ENCODE measurements at regions not wholly inside any gene's neighbourhood (a gene's known extent, or its start where the extent isn't known, plus 50 kb on each side); places are given as distances from the start of the nearest gene placed in this dataset.

DNA sequence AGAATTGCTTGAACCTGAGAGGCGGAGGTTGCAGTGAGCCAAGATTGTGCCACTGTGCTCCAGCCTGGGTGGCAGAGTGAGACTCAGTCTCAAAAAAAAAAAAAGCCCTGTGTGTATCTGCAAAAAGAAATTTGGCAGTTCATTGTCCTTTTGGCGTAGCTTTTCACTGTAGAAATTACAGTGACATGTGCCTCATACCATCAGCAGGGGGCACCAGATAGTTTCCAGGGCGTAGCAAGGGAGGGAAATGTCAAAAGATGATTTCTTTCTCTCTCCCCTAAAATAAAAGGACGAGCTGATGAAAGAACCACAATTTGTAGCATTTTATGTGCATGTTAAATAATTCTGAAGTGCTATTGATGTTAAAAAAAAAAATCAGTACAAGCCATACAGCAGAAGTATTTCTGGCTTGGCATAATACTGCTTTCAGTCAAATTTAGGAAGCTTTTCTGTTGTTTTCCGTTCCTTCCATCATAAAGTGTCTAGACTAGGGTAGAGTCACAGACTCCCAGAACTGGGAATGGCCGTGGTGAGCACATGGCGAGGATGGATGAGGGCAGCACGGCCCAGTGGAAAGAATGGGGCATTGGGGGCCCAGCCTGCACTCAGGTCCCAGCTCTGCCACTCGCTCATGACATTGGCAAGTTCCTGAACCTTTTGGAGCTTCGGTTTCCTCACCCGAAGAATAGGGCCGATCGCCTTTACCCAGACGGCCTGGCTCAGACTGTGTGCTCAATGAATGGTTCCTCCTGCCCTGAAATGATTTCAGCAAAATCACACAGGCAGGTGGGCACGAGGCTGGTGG lies 59.8 kb upstream of the RPH3AL start:
- H4K91ac ChIP-seq (ENCODE audit: insufficient read length, low read depth, low read length), result no peak overlapping the region
- no peaks in the 10 kb centered on the region for H4K20me1 ChIP-seq (ENCODE audit: control insufficient read depth, insufficient read depth, insufficient read length)
- no peaks in the 10 kb centered on the region for H3K9me3 ChIP-seq (ENCODE audit: control insufficient read depth, low read depth, low read length)
- no peaks in the 10 kb centered on the region for H3K23me2 ChIP-seq (ENCODE audit: insufficient read length, low read depth, low read length, poor library complexity, severe bottlenecking)
- H3K27me3 Mint-ChIP-seq (ENCODE audit: low read depth), result peaks cover 10% of the 10 kb centered on the region
- H3K14ac ChIP-seq (ENCODE audit: insufficient read depth, low read length), result no peak overlapping the region
- no peaks in the 10 kb centered on the region for H3K79me1 ChIP-seq (ENCODE audit: insufficient read depth, low read depth, low read length, poor library complexity, severe bottlenecking)
- no peak overlapping the region; the same call in 1 of the 2 replicates for H2BK15ac ChIP-seq (ENCODE audit: low read depth, low read length)
- H3K18ac ChIP-seq (ENCODE audit: insufficient read length, low read depth, low read length), result no peak overlapping the region
- no peaks in the 10 kb centered on the region for H3K4me1 ChIP-seq (ENCODE audit: insufficient read depth, low read length)
- H3K36me3 Mint-ChIP-seq (ENCODE audit: insufficient read depth in 1 of 3, low read depth in 3 of 3), result peaks cover 0 to 3% (median 0%) of the 10 kb centered on the region in 3 experiments; a peak in 3 of 7 replicates
- H3K79me2 ChIP-seq (ENCODE audit: insufficient read depth, low read length), result no peaks in the 10 kb centered on the region
- no peak overlapping the region for H3K23ac ChIP-seq (ENCODE audit: insufficient read length, low read depth, low read length)
- no peak overlapping the region for H3T11ph ChIP-seq (ENCODE audit: low read length)
- no peak overlapping the region for H4K8ac ChIP-seq (replicated peaks; ENCODE audit: insufficient read length, low read depth, low read length)
- H2AFZ ChIP-seq (ENCODE audit: low read length), result no peak overlapping the region
- no peak overlapping the region for H2BK12ac ChIP-seq (ENCODE audit: insufficient read length, low read depth, low read length)
- H3K27me3 ChIP-seq (ENCODE audit: insufficient read depth, low read length), result no peaks in the 10 kb centered on the region
- H3K4me2 ChIP-seq (ENCODE audit: insufficient read depth, insufficient read length, low read length), result no peak overlapping the region
- peak; percentile 83 for TF ChIP-seq CTCF (conservative IDR thresholded peaks at IDR 0.05)
- no peak overlapping the region for H3K27ac ChIP-seq (ENCODE audit: insufficient read length, low read depth, low read length)
- no peak overlapping the region for H2AK5ac ChIP-seq (ENCODE audit: insufficient read length, low read length)
- H3K56ac ChIP-seq (ENCODE audit: insufficient read length, low read depth, low read length), result no peak overlapping the region
- H4K5ac ChIP-seq (ENCODE audit: insufficient read length, low read depth, low read length), result no peak overlapping the region
- peak overlapping the region in 1 of 2 experiments; percentile 43; a peak in 1 of 5 replicates for H3K4me3 Mint-ChIP-seq
- H3K9ac ChIP-seq (ENCODE audit: extremely low read depth, insufficient read length, low read length), result no peak overlapping the region
- no peak overlapping the region for H2BK20ac ChIP-seq (ENCODE audit: low read depth, low read length, poor library complexity, severe bottlenecking)
- no CpG with 5 or more reads among the region's 15 CpGs for WGBS (ENCODE audit: extremely low coverage, insufficient read length, low lambda C conversion rate)
- no peak overlapping the region for H3K27ac Mint-ChIP-seq
- H2BK120ac ChIP-seq (ENCODE audit: low read depth, low read length, poor library complexity, severe bottlenecking), result no peak overlapping the region
- H2BK5ac ChIP-seq (ENCODE audit: insufficient read length, low read length), result no peak overlapping the region
- H3K4me1 Mint-ChIP-seq, result peaks cover 18 to 25% of the 10 kb centered on the region in 2 experiments
- H3K4ac ChIP-seq (ENCODE audit: low read depth, low read length), result no peak overlapping the region
- no peak for DNase-seq
- no peaks in the 10 kb centered on the region; a peak in 2 of 5 replicates for H3K9me3 Mint-ChIP-seq

Data from H9 (cell line).